DMS53 (cell line): ENCODE measurements at regions not wholly inside any gene's neighbourhood (a gene's known extent, or its start where the extent isn't known, plus 50 kb on each side); places are given as distances from the start of the nearest gene placed in this dataset.

Experiments used
- DNase-seq: peaks from one replicate; lab custom pipeline; 2025; lab: John Stamatoyannopoulos, UW

DNA sequence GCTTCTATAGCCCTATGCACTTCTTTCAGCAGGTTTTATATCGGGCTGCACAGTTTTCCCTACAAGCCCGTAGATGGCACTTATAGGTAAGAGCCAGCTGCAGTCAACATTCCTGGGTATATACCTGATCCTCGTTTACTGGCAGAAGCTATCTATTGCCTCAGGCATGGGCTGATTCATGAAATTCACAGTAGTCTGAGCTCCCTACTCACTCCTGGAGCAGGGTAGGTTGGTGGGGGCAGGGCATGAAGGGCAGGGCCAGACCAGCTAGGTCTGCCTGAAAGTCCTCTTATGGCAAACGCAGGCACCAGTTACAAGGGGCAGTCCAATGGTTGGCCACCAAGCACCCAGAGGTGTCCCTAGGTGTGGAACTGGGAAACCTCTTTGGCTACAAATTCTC lies 345.8 kb downstream of the RPS29 start:
- peak; percentile 6 for DNase-seq

DNA sequence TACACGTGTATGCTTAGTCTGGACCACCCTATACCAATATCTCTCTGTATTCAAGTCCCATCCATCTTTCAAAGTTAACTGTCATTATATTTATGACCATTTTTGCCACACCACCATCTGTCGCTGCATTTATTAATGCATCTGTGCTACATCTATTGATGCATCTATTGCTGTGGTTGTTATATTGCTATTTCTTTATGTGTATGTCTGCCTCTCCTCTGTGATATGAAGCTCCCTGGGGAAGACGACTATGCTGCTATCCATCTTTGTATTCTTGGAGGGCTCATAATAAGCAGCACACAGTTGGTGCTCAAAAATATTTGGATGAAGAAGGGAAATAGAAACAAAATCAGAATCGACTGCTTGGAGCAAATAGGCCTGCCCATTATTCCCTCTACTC lies 357.6 kb downstream of the RPS29 start:
- no peak for DNase-seq

DNA sequence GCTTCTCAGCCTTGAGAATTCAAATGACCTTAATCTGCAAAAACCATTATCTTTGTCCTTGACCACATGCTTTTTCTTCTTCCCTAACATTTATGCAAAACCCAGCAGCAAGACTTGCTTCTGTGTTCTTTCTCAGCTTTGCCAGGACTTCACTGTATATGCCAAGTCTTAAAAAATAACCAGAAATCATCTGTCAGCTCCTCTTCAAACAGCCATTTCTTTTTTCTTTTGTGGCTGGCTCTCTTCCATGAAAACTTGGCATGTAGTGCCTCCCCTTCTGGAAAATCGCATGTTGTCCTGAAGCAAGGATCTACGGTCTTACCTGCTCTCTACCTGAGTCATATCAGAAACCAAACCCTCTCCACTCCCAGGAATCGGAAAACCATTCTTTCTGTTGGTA lies 364.9 kb downstream of the RPS29 start:
- DNase-seq: no peak

DNA sequence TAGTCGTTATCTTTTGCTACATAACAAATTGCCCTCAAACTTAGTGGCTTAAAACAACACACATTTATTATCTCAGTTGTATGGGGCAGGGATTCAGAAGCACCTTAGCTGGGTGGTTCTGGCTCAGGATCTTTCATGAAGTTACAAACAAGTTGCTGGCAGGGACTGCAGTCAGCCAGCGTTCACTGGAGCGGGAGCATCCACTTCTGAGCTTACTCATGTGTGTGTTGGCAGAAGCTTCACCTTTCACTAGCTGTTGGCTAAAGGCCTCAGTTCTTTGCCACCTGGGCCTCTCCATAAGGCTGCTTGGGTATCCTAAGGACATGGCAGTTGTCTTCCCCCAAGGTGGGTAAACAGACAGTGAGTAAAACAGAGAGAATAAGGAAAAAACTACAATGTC lies 365.7 kb downstream of the RPS29 start:
- DNase-seq: peak; percentile 46

DNA sequence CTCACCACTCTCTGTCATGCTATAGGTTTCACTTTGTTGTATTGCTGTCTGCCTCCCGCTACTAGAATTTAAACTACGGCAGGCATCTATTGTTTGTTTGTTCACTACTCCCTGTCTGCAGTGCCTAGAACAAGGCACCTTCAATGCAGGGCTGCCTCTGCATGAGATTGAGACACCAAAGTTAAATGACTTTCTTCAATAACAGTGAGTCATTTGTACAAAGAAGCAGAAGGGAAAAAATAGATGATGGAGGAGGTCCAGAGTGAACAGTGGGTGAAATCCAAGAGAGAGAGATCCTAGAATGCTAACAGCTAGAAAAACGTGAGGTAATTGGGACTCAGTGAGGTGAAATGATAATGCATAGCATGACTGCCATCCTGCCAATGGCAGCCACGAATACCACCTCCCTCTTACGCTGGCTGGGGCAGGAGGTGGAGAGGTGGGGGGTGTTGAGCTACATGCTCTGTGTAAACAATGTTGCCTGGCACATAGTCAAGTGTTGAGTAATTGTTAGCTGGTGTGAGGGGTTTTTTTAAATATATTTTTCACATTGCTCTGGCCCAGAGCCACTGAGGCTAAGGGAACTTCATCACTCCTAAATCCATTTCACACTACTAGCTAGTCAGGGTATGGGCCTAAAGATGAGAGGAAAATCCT lies 367.6 kb downstream of the RPS29 start:
- DNase-seq: peak; percentile 10

DNA sequence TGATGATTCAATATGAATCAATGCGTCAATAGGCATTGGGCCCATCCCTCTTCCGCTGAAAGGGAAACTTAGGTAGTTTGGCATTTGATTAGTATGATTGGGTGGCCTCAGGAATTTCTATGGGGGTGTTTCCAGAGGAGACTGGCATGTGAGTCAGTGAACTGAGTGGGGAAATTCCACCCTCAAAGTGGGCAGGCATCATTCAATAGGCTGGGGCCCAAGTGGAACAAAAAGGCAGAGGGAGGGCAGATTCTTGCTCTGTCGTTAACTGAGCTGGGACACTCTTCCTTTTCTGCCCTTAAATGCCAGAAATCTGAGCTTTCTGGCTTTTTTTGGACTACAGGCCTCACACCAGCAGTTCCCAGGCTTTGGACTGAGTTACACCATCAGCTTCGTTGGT lies 373.5 kb downstream of the RPS29 start:
- DNase-seq: no peak

DNA sequence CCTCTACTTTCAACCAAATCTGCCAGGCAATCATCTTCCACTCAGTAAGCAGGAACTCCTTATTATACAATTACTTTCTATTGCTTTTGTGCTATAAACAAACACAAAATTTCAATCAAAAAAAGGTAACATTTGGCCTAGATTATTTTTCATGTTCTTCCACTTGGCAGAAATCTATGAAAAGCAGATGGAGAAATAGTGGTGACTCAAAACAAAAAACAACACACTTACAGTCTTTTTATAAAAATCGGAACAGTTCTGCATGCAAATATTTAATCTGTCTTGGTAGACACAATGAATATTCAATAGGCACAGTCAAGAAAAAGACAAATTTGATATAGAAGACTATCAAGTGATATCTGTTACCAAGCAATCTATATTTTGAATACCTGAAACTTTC lies 376.8 kb downstream of the RPS29 start:
- DNase-seq: no peak

DNA sequence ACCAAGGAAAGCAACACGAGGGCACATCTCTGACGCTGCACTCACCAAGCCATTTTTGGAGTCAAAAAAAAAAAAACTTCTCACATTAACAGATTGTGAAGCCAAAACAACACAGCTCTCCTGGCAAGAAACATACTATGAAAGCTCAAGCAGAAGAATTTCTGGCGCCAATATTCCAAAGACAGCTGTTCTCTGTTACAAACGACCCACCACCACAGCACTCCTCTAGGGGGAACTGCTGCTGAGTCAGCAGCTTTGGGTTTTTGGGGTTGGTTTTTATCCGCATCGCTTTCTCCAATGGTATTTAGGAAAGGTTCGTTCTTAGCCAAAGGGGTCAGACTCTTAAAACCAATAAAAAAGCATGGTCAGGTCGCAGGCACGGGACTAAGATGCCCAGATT lies 379.4 kb downstream of the RPS29 start:
- no peak for DNase-seq

DNA sequence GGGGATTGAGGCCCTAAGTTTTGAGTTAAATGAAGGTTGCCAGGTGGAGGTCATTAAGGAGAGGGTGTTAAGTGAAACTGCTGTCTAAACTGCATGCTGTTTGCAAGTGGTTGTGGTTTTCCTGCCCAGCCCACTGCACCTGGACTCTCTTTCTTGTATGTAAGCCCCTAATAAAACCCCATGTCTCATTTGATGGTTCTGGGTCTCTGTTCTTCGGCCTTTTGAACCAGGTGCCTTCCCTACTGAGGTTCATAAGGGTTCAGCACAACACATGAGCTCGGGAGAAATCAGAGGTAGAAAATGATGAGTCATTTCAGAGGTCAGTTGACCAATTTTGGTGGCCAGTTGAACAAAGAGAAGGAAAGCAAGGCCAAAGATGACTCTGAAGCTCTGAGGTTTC lies 382.5 kb downstream of the RPS29 start:
- DNase-seq: no peak

DNA sequence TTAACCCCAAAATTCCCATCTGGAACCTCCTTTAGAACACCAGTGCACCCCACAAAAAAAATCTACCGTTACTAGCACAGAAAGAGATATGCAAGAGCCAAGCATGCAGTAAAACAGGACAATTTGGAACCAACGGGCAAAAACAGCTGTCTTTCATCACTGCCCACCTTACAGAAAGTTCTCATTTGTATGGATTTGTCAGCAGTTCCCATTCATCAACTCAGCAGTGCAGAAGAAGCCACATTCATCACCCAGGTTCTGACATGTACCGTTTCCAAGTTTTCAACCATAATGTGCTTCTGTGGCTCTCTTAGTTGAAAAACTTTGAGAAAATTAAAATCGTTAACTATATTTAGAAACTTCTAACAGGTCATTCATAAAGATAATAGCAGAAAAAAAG lies 387.0 kb downstream of the RPS29 start:
- no peak for DNase-seq

DNA sequence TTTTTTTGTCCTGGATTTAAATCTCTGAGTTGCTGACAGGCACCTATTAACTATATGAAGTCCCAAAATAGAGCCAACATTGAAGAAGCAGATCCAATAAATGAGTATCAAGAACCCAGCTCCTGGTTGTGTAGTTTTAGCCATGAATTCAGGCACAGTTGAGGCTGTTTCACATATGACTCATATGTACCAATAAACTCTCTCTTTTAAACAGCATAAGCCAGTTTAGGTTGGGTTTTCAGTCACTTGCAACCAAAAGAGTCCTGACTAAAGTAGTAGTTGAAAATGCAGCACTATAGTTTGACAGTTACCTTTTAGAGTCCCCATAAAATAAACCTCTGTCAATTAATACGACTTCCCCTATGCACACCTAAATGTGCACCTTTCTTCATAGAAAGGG lies 389.9 kb downstream of the RPS29 start:
- no peak for DNase-seq

DNA sequence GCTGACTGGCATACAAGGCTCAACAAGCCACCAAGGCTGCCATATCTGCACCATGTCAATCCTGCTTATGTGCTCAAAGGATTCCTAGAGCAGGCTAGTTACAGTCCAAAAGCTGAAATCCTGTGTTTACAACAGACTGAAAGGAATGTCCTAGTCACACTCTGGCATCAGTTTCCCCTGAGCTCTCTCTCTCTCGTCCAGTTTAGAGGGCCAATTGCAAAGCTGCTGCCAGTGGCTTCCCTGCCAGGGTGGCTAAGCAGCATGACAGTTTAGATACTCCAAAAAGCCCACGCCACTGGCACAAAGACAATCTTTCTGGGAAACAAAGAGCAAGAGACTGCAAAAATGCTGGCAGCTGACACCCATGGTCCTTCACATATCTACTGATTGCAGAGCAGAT lies 392.1 kb downstream of the RPS29 start:
- no peak for DNase-seq

DNA sequence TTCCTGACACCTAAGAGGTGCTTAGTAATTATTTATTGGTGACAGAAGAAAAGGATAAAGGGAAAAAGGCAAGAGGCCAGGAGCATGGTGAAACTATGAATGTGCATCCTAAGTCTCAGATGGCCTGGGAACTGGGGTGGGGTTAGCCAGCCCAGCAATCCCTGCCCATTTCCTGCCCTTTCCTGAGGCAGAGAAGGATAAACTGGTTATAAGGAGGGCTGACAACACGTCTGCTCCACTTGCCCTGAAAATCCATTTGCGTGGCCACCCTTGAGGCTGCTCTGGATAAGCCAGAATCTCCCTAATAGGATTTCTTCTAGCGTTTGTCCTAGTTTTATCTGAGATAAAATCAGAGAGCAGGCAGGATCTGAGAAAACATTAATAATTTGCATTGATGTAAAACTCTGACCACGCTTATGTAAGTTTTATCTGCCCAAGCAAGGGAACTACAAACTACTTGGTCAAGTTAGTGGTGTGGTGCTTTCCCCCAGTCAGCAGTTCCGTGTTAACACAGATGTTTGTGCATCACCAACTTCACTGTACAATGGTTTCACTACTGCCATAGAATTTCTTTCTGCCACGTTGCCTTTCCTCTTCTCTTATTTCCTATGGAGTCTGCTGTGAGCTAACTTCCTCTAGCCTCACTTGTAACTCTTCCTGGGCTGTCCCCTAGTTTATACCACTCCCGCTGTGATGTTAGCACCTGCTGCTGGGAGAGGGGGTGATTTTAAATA lies 392.7 kb downstream of the RPS29 start:
- DNase-seq: no peak

DNA sequence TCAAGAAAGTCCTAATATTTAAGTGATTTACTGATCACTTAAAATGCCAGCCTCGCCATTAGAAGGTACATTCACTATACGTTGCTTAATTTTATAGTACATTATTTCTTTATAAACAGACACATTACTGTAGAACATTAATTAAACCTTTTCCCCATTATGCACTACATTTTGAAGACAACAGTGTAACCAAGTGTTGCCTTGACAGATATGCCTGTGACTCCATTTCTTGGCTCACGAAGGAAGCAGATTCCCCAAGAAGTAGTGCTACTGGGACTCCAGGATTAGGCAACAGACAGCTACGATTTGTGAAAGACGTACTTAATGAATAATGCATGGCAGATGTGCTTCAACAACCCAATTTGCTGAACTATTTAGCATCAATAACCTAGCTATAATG lies 394.8 kb downstream of the RPS29 start:
- DNase-seq: no peak

DNA sequence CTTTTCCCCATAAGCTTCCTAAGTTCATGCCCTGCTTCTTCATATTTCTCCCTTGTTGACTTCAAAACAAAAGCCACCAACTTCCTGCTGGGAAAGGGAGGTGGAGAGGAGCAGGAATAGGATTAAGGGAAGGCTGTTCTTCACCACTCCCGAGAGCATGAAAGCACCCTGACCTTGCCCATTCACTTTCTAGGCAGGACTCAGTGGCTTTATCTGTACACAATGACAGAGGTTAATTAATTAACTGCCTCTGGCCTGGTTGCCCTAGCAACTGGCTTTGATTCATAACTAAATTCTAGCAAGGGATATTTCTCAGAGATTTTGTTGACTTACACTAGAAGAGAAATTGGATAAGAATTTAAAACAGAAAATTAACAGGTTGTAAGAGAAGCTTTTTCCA lies 396.8 kb downstream of the RPS29 start:
- DNase-seq: peak; percentile 2

DNA sequence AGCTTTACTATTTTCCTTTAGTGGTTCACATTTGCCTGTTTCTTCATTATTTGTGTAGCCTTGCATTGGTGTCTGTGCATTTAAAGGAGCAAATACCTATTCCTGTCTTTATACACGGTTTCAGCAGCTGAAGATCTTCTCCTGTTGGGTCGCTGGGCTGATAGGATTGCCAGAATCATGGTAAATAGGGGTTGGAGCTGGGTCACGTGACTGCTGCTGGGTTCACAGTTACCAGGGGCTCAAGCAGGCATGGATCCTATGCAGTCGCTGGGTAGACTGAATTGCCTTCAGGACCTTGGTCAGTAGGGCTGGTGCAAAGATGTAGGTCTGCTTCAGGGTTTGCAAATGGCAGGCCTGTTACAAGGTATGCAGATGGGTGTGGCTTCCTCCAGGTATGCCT lies 398.4 kb downstream of the RPS29 start:
- DNase-seq: no peak

DNA sequence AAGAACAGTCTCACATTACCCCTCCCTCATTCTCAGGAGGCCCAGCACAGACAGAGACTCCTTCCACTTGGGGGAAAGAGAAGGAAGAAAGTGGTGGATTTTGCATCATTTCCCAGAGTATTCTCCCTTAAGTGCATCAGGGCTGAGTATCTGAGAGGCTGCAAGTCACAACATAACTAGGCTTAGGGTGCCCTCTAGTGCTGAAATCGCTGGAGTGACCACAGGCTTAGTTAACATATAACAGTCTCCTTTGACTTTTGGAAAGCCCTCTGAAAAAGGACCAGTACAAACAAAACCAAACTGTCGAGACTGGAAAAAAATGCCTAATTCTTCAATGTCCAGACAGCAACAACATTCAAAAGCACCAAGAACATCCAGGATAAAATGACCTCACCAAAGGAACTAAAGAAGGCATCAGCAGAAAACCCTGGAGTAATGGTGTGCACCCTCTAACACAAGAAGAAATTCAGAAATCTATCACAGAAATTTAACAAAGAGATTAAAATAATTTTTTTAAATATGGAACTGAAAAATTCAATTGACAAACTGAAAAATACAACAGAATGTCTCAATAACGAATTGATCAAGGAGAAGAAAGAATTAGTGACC lies 412.3 kb downstream of the RPS29 start:
- DNase-seq: peak; percentile 82

DNA sequence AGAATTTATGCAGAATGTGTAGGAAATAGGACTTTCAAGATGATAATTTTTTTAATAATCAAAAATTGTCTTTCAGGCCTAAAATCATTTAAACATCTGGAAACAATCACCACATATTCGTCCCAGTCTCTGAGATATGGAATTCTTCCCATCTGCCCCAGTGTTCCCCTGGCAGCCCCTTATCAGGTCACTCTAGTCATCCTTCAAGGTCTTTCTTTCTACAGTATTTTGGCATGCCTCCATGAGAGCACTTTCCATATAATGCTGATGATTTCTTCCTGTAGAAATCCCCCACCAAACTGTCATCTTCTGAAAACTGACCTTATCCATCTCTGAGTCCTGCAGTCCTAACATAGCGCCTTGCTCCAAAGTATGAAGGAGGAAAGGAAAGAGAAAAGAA lies 422.1 kb downstream of the RPS29 start:
- no peak for DNase-seq

DNA sequence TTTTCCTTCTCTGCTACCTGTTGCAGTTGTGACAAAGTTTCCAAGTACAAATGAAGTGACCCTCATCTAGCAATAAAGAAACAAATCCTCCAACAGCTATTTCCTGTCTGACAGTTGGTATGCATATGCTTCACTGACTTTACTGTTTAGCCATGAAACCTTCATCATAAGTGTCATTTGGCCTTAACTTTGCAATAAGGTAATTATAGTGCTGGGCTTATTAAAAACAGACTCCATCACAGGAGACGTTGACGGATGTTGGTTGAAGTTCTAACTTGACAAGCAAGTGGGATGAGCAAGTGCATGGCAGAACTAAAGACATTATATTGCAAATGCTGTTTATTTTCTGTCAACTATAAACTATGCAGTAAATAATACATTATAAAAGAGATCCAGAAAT lies 425.2 kb downstream of the RPS29 start:
- no peak for DNase-seq

DNA sequence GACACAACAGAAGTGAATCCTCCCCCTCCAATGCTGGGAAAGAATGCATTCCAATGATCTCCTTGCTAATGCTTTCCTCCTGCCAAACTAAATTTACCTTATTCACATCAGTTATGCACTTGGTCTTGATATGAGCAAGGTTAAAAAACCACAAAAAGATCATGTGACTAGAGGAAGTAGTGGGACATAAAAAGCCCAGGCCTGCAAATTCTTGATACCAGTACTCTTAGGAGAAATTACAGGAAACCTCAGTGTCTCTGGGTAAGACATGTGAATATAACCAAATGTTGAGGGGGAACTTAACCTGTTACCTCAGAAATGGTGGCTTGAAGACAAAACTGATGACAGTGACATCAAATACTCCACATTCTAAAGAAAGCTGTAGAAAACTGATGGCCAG lies 427.1 kb downstream of the RPS29 start:
- no peak for DNase-seq

DNA sequence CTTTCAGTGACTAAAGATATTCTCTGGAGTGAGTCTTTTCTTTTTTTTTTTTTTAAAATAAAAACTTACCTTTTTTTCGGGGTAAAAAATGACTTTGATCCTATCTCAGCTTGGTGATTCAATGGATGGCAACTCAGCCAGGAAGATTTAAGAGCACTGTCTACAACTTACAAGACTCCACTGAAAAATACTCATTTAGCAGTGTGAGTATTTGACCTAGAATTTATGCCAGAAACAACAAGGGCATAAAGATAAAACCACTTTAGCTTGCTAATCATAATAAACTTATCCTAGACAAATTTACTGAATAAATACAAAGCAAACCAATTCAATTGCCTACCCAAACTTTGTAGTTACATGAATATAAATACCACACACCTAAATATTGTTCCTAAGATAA lies 446.6 kb downstream of the RPS29 start:
- no peak for DNase-seq

DNA sequence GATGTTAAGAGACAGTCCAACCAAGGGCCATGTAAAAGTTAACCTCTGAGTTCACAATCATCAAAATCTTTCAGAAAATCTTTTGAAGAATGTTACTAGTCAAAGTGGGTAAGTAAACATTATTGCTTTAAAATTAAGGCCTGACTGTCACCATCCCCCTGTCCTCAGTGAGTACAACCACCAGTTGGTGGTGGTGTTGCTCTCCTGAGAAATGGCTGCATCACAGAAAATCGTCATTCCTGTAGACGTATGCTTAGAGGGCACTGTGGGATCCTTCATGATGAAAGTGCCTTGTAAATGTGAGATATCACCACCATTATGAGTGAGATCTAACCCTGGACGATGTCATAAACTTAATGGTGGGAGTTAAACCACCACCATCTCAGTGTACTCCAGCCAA lies 451.2 kb downstream of the RPS29 start:
- peak; percentile 7 for DNase-seq

DNA sequence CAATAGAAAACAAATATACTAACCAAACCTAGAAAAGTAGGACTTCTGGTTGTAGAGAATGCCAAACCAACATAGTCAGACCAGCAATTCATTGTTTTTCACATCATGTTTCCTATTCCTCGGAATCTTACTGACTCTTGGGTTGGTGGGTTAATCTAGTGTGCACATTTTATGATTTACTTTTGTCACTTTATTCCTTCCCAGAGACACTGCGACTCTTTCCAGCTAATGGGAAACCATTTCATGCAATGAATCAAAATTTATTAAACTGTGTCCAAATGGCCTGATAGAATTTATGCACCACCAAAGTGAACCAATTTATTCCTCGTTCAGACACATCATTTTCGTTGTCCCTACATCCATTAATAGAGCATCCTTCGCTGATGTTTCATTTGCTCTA lies 464.9 kb downstream of the RPS29 start:
- DNase-seq: no peak
